ENCODE measurements at regions not wholly inside any gene's neighbourhood (a gene's known extent, or its start where the extent isn't known, plus 50 kb on each side); places are given as distances from the start of the nearest gene placed in this dataset.

DNA sequence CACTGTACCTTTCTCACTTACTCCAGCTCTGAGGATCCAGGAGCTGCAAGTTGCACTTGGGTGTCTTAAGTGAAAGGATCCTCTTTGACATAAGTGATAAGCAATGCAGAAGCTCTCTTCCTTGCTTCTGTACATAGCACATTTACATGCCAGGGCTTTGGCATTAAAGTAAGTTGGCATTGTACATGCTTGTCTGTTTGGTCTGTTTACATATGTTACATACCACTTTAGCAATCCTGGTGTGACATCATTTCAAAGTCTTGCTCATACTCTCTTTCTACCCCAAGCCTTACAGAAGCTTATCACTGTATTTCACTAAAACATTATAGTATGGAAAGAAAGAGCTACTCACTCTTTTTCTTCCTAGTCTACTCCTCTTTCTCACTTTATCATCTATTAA lies 2548.3 kb downstream of the ARAP2 start:
- H3K27ac Mint-ChIP-seq = no peak overlapping the region
- no peak for DNase-seq
- no peak for ATAC-seq (ENCODE audit: low read depth)
- CTCF ChIA-PET = no interaction called here
- no peak for TF ChIP-seq CTCF (IDR thresholded peaks at IDR 0.05)
- POLR2A ChIA-PET = no interaction called here
- H3K36me3 Mint-ChIP-seq (ENCODE audit: low read depth) = no peaks in the 10 kb centered on the region
- H3K4me3 Mint-ChIP-seq = no peak overlapping the region
- intact Hi-C loops (cut with micrococcal nuclease) = no loop called here
- no peaks in the 10 kb centered on the region for H3K27me3 Mint-ChIP-seq
- no peaks in the 10 kb centered on the region for H3K4me1 Mint-ChIP-seq
- H3K9me3 Mint-ChIP-seq = peaks cover 7% of the 10 kb centered on the region

DNA sequence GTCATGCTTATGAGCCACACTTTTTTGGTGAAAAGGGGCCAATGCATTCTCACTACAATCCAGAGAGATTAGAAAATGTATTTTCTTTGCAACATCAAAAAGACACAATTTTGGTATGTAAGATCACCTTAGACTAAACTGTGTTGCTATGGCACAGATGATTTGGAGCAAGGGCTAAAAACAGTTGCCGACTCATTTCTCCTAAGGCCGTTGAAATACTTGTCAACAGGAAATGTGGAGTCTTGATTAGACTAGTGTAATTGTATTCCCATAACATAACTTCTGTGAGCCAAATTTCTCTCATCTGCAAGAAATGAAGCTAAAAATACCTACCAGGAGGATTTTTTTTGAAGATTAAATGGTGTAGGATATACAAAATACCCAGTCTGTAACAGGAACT lies 2547.7 kb downstream of the ARAP2 start:
- H3K27me3 Mint-ChIP-seq = no peaks in the 10 kb centered on the region
- H3K27ac Mint-ChIP-seq = no peak overlapping the region
- H3K4me1 Mint-ChIP-seq = no peaks in the 10 kb centered on the region
- H3K4me3 Mint-ChIP-seq = no peak overlapping the region
- peaks cover 7% of the 10 kb centered on the region for H3K9me3 Mint-ChIP-seq
- TF ChIP-seq CTCF (IDR thresholded peaks at IDR 0.05) = no peak
- POLR2A ChIA-PET = no interaction called here
- DNase-seq (no peak), ATAC-seq (ENCODE audit: low read depth) (no peak)
- H3K36me3 Mint-ChIP-seq (ENCODE audit: low read depth) = no peaks in the 10 kb centered on the region
- intact Hi-C loops (cut with micrococcal nuclease) = no loop called here
- CTCF ChIA-PET = no interaction called here

GRCh38 chr4:33709247-33709646 lies 2535.1 kb downstream of the ARAP2 start:
- ChIA-PET CTCF (no interaction called here), POLR2A (no interaction called here)
- DNase-seq (no peak), ATAC-seq (ENCODE audit: low read depth) (no peak)
- no peak for TF ChIP-seq CTCF (IDR thresholded peaks at IDR 0.05)
- Mint-ChIP-seq H3K27ac (no peak overlapping the region), H3K36me3 (ENCODE audit: low read depth) (no peaks in the 10 kb centered on the region), H3K9me3 (peaks cover 20% of the 10 kb centered on the region), H3K4me1 (no peaks in the 10 kb centered on the region), H3K4me3 (no peak overlapping the region), H3K27me3 (no peaks in the 10 kb centered on the region)
- intact Hi-C loops (cut with micrococcal nuclease) = no loop called here

- ChIA-PET CTCF (no interaction called here), POLR2A (no interaction called here)
- Mint-ChIP-seq H3K9me3 (peaks cover 14% of the 10 kb centered on the region), H3K27me3 (no peaks in the 10 kb centered on the region), H3K36me3 (ENCODE audit: low read depth) (no peaks in the 10 kb centered on the region), H3K4me1 (no peaks in the 10 kb centered on the region), H3K27ac (no peak overlapping the region), H3K4me3 (no peak overlapping the region)
- DNase-seq = no peak
- no peak for ATAC-seq (ENCODE audit: low read depth)
- intact Hi-C loops (cut with micrococcal nuclease) = no loop called here
- TF ChIP-seq CTCF (IDR thresholded peaks at IDR 0.05) = no peak
Observed at GRCh38 chr4:33711826-33712225, 2532.5 kb downstream of the ARAP2 start.

DNA sequence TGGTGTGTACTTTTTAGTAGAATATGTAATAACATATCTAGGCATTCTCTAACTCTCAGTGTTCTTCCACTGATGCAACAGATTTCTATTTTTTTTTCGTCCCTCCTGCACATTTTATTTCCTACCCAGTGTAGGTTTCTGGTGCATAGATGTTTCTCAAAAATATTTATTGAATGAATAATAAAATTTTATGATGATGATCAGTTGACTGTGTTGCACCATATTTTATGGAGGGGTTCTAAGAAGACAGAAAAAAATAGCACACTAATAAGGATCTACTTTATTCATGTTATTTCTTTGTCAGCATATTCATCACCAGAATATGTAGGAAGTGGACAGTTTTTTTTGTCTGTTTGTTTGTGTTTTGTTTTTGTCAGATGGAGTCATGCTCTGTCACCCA lies 2529.3 kb downstream of the ARAP2 start:
- Mint-ChIP-seq H3K4me1 (no peaks in the 10 kb centered on the region), H3K4me3 (no peak overlapping the region), H3K27ac (no peak overlapping the region), H3K36me3 (ENCODE audit: low read depth) (no peaks in the 10 kb centered on the region), H3K27me3 (no peaks in the 10 kb centered on the region), H3K9me3 (peaks cover 8% of the 10 kb centered on the region)
- ATAC-seq (ENCODE audit: low read depth) = no peak
- DNase-seq = no peak
- intact Hi-C loops (cut with micrococcal nuclease) = no loop called here
- TF ChIP-seq CTCF (IDR thresholded peaks at IDR 0.05) = no peak
- ChIA-PET POLR2A (no interaction called here), CTCF (no interaction called here)

All from activated B cell treated with CpG ODN at 0.5 μM for 24 hours (primary cell).